ENCODE measurements at regions not wholly inside any gene's neighbourhood (a gene's known extent, or its start where the extent isn't known, plus 50 kb on each side); places are given as distances from the start of the nearest gene placed in this dataset.

DNA sequence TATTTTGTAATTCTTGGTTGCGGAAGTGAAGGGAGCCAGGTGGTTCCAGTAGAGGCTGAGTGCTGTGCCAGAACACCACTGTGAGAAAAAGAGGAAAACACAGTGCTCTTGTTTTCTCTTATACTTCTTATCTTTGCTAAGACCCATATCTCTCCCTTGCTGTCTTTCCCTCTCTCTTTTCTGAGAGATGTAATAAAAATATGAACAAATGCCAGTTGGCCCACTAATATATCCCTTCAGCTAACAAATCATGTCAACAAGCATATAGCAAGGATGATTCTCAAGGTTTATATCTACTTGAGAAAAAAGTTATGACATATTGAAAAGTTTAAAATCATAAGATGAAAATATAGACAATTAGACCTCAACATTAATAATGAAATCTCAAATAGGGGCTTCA, 758.3 kb downstream of the HDGFL1 start:
- Histone ChIP-seq H3K36me3 (no peaks in the 10 kb centered on the region), H3K4me3 (no peak overlapping the region), H3K4me1 (no peaks in the 10 kb centered on the region), H3K9me3 (no peaks in the 10 kb centered on the region), H3K27ac (replicated peaks in 1 of 4) (no peak overlapping the region), H3K27me3 (no peaks in the 10 kb centered on the region)
- TF ChIP-seq CTCF (IDR thresholded peaks at IDR 0.05) (no peak), POLR2AphosphoS5 (IDR thresholded peaks at IDR 0.05) (no peak), EP300 (IDR thresholded peaks at IDR 0.05) (no peak), POLR2A (IDR thresholded peaks at IDR 0.05; ENCODE audit: low read depth) (no peak)
- intact Hi-C loops (cut with DNase I) = no loop called here
- no peak for DNase-seq (ENCODE audit: extremely low spot score)
- 89% methylated on average over 1 of the region's 1 CpG for WGBS

- DNase-seq (ENCODE audit: extremely low spot score) = no peak
- H3K4me3 ChIP-seq = no peak overlapping the region
- no peaks in the 10 kb centered on the region for H3K27me3 ChIP-seq
- 92% methylated on average over 1 of the region's 1 CpG for WGBS
- no peaks in the 10 kb centered on the region for H3K36me3 ChIP-seq
- no peaks in the 10 kb centered on the region for H3K9me3 ChIP-seq
- H3K4me1 ChIP-seq = no peaks in the 10 kb centered on the region
- intact Hi-C loops (cut with DNase I) = no loop called here
- H3K27ac ChIP-seq (replicated peaks in 1 of 4) = no peak overlapping the region
- TF ChIP-seq EP300 (IDR thresholded peaks at IDR 0.05) (no peak), CTCF (IDR thresholded peaks at IDR 0.05) (no peak), POLR2A (IDR thresholded peaks at IDR 0.05; ENCODE audit: low read depth) (no peak), POLR2AphosphoS5 (IDR thresholded peaks at IDR 0.05) (no peak)
Observed at GRCh38 chr6:23329086-23329485, 759.7 kb downstream of the HDGFL1 start.

DNA sequence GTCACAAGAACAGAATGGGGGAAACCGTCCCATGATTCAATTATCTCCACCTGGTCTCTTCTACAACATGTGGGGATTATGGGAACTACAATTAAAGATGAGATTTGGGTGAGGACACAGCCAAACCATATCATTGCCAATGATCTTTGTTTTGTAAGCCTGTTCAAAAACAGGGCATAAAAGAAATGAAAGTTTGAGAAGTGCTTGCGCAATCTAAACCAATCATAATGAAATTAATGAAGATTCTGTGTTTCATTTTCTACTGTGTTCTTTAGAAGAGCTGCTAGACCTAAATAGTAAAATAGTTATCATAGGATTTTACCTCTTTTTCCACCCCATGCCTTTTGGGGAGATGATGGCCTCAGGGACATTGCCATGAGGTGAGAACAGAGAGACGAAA, 761.3 kb downstream of the HDGFL1 start:
- Histone ChIP-seq H3K36me3 (no peaks in the 10 kb centered on the region), H3K4me3 (no peak overlapping the region), H3K27ac (replicated peaks in 1 of 4) (no peak overlapping the region), H3K27me3 (no peaks in the 10 kb centered on the region), H3K4me1 (no peaks in the 10 kb centered on the region), H3K9me3 (no peaks in the 10 kb centered on the region)
- DNase-seq (ENCODE audit: extremely low spot score) = no peak
- no peak for TF ChIP-seq POLR2A (IDR thresholded peaks at IDR 0.05; ENCODE audit: low read depth)
- no peak for TF ChIP-seq EP300 (IDR thresholded peaks at IDR 0.05)
- TF ChIP-seq POLR2AphosphoS5 (IDR thresholded peaks at IDR 0.05) = no peak
- TF ChIP-seq CTCF (IDR thresholded peaks at IDR 0.05) = no peak
- WGBS = 97% methylated on average over 3 of the region's 3 CpGs
- intact Hi-C loops (cut with DNase I) = no loop called here

GRCh38 chr6:23334360-23334759, 765.0 kb downstream of the HDGFL1 start:
- TF ChIP-seq POLR2AphosphoS5 (IDR thresholded peaks at IDR 0.05) = no peak
- TF ChIP-seq CTCF (IDR thresholded peaks at IDR 0.05) = no peak
- TF ChIP-seq POLR2A (IDR thresholded peaks at IDR 0.05; ENCODE audit: low read depth) = no peak
- TF ChIP-seq EP300 (IDR thresholded peaks at IDR 0.05) = no peak
- H3K4me1 ChIP-seq = no peaks in the 10 kb centered on the region
- DNase-seq (ENCODE audit: extremely low spot score) = no peak
- H3K4me3 ChIP-seq = no peak overlapping the region
- H3K9me3 ChIP-seq = no peaks in the 10 kb centered on the region
- no peak overlapping the region for H3K27ac ChIP-seq (replicated peaks in 1 of 4)
- WGBS = 69% methylated on average over 5 of the region's 5 CpGs
- intact Hi-C loops (cut with DNase I) = no loop called here
- no peaks in the 10 kb centered on the region for H3K27me3 ChIP-seq
- H3K36me3 ChIP-seq = no peaks in the 10 kb centered on the region

- WGBS = 89% methylated on average over 2 of the region's 2 CpGs
- no peaks in the 10 kb centered on the region for H3K4me1 ChIP-seq
- no peak overlapping the region for H3K27ac ChIP-seq (replicated peaks in 1 of 4)
- no peaks in the 10 kb centered on the region for H3K36me3 ChIP-seq
- no peaks in the 10 kb centered on the region for H3K9me3 ChIP-seq
- TF ChIP-seq POLR2AphosphoS5 (IDR thresholded peaks at IDR 0.05) (no peak), POLR2A (IDR thresholded peaks at IDR 0.05; ENCODE audit: low read depth) (no peak), CTCF (IDR thresholded peaks at IDR 0.05) (no peak), EP300 (IDR thresholded peaks at IDR 0.05) (no peak)
- no peak for DNase-seq (ENCODE audit: extremely low spot score)
- no peaks in the 10 kb centered on the region for H3K27me3 ChIP-seq
- no peak overlapping the region for H3K4me3 ChIP-seq
- intact Hi-C loops (cut with DNase I) = no loop called here
Observed at GRCh38 chr6:23335894-23336293, 766.5 kb downstream of the HDGFL1 start.

Measured in esophagus muscularis mucosa (tissue), 4 donors.